Peyer's patch (tissue), 4 donors: ENCODE measurements at regions not wholly inside any gene's neighbourhood (a gene's known extent, or its start where the extent isn't known, plus 50 kb on each side); places are given as distances from the start of the nearest gene placed in this dataset.
"Not testable (repeated sequence)": the region's sequence is repeated elsewhere in the genome, so short reads cannot be mapped to it uniquely, and the experiment has no call there.

Experiments used
- DNase-seq, 3 donors: peaks; one replicate each; pipeline ENCODE4 v3.0.0-alpha.2; 2017 to 2019
- H3K27ac ChIP-seq, 4 donors: fragments of 200-600 bp; sonication (generic); one replicate each; pipeline ENCODE4 v1.5.1; 2016 to 2019
- H3K27me3 ChIP-seq, 2 donors: fragments of 200-600 bp; sonication (generic); one replicate each; pipeline ENCODE4 v1.5.1; 2019
- H3K36me3 ChIP-seq, 3 donors: fragments of 200-600 bp; sonication (generic); one replicate each; pipeline ENCODE4 v1.5.1; 2016 to 2019
- H3K4me1 ChIP-seq, 4 donors: fragments of 200-600 bp; sonication (generic); one replicate each; pipeline ENCODE4 v1.5.1; 2016 to 2019
- H3K4me3 ChIP-seq, 4 donors: fragments of 200-600 bp; sonication (generic); 1 replicate in 3 of 4; 2 replicates in 1 of 4; pipeline ENCODE4 v1.5.1; 2016 to 2019; ENCODE audit warnings: mild to moderate bottlenecking in 1 of 4
- H3K9me3 ChIP-seq, 4 donors: fragments of 200-600 bp; sonication (generic); one replicate each; pipeline ENCODE4 v1.5.1; 2016 to 2019; ENCODE audit warnings: mild to moderate bottlenecking in 1 of 4
- CTCF ChIP-seq, 6 experiments: fragments of 450-650 bp in 4 of 6; fragments of 200-600 bp in 2 of 6; sonication (generic) in 1 of 6; IDR thresholded peaks; one replicate each; pipeline ENCODE4 v1.5.1; 2017 to 2019; ENCODE audit warnings: antibody characterized with exemption in 6 of 6, mild to moderate bottlenecking in 3 of 6, moderate library complexity in 1 of 6
- POLR2A ChIP-seq, 2 donors: fragments of 450-650 bp; IDR thresholded peaks; one replicate each; pipeline ENCODE4 v1.5.1; 2017; ENCODE audit warnings: antibody characterized with exemption in 2 of 2, mild to moderate bottlenecking in 2 of 2, moderate library complexity in 2 of 2

GRCh38 chr2:14781142-14781541 is 148.6 kb downstream of the LRATD1 start:
- no peak overlapping the region for H3K4me3 ChIP-seq
- H3K27me3 ChIP-seq: no peaks in the 10 kb centered on the region
- no peak for DNase-seq
- no peaks in the 10 kb centered on the region for H3K36me3 ChIP-seq
- TF ChIP-seq CTCF (IDR thresholded peaks at IDR 0.05) (no peak), POLR2A (IDR thresholded peaks at IDR 0.05) (no peak)
- H3K27ac ChIP-seq: no peak overlapping the region
- H3K9me3 ChIP-seq: no peaks in the 10 kb centered on the region
- no peaks in the 10 kb centered on the region for H3K4me1 ChIP-seq

- not testable (repeated sequence) for H3K4me1 ChIP-seq, DNase-seq, H3K4me3 ChIP-seq, H3K36me3 ChIP-seq, H3K27ac ChIP-seq, H3K27me3 ChIP-seq, H3K9me3 ChIP-seq
Measured at GRCh38 chr2:14788814-14789213, 156.3 kb downstream of the LRATD1 start.

- TF ChIP-seq CTCF (IDR thresholded peaks at IDR 0.05) (no peak), POLR2A (IDR thresholded peaks at IDR 0.05) (no peak)
- Histone ChIP-seq H3K27ac (no peak overlapping the region), H3K9me3 (no peaks in the 10 kb centered on the region), H3K27me3 (no peaks in the 10 kb centered on the region), H3K4me3 (no peak overlapping the region), H3K4me1 (no peaks in the 10 kb centered on the region), H3K36me3 (no peaks in the 10 kb centered on the region)
- DNase-seq: no peak
Measured at GRCh38 chr2:14790041-14790640, 157.6 kb downstream of the LRATD1 start.

GRCh38 chr2:14803994-14804393 is 171.5 kb downstream of the LRATD1 start:
- no peaks in the 10 kb centered on the region for H3K36me3 ChIP-seq
- H3K9me3 ChIP-seq: no peaks in the 10 kb centered on the region
- no peak overlapping the region for H3K4me3 ChIP-seq
- H3K27me3 ChIP-seq: no peaks in the 10 kb centered on the region
- H3K4me1 ChIP-seq: no peaks in the 10 kb centered on the region
- TF ChIP-seq POLR2A (IDR thresholded peaks at IDR 0.05): no peak
- no peak for TF ChIP-seq CTCF (IDR thresholded peaks at IDR 0.05)
- DNase-seq: no peak
- H3K27ac ChIP-seq: no peak overlapping the region

- Histone ChIP-seq H3K27ac (no peak overlapping the region), H3K4me3 (no peak overlapping the region), H3K4me1 (no peaks in the 10 kb centered on the region), H3K36me3 (no peaks in the 10 kb centered on the region), H3K27me3 (no peaks in the 10 kb centered on the region), H3K9me3 (no peaks in the 10 kb centered on the region)
- TF ChIP-seq CTCF (IDR thresholded peaks at IDR 0.05): no peak
- no peak for TF ChIP-seq POLR2A (IDR thresholded peaks at IDR 0.05)
- DNase-seq: no peak
Measured at GRCh38 chr2:14804902-14805301, 172.4 kb downstream of the LRATD1 start.

- TF ChIP-seq POLR2A (IDR thresholded peaks at IDR 0.05) (no peak), CTCF (IDR thresholded peaks at IDR 0.05) (no peak)
- H3K4me1 ChIP-seq: no peaks in the 10 kb centered on the region
- H3K4me3 ChIP-seq: no peak overlapping the region
- H3K27me3 ChIP-seq: no peaks in the 10 kb centered on the region
- DNase-seq: no peak
- no peaks in the 10 kb centered on the region for H3K9me3 ChIP-seq
- no peaks in the 10 kb centered on the region for H3K36me3 ChIP-seq
- H3K27ac ChIP-seq: no peak overlapping the region
Measured at GRCh38 chr2:14806613-14807012, 174.1 kb downstream of the LRATD1 start.
